ENCODE measurements at regions not wholly inside any gene's neighbourhood (a gene's known extent, or its start where the extent isn't known, plus 50 kb on each side); places are given as distances from the start of the nearest gene placed in this dataset.
"Not testable (repeated sequence)": the region's sequence is repeated elsewhere in the genome, so short reads cannot be mapped to it uniquely, and the experiment has no call there.

DNA sequence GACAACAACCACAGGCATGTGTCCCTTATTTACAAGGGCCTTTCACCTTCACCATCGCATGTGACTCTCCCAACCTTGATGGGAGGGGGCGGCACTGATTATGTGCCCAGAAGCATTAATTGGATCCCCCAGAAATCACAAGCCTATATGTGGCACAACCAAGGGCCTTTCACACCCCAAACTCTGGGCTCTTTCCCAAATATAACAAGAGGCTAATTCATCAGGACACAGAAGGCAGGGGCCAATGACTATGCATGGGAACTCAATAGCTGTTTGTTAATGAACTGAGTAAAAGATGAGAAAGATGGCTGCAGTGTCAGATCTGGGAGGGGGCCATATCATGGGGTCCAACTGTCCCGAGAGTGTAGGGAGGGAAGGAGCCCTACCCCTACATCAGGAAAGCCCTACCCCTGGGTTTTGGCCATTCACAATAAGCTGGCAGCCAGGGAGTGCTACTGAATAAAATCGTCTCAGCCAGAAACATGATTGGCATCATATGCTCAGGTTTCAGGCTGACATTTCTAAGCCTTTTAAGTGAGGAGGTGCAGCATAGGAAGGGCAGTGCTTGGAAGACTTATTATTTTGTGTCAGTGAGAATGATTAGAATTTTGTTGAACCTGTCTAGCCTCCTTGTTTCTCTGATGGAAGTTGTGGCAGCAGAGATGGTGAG, 814.4 kb upstream of the AMELY start:
- DNase-seq (ENCODE audit: low read depth, low spot score), result no peak

GRCh38 chrY:7723991-7724632, 812.6 kb upstream of the AMELY start:
- no peak for DNase-seq (ENCODE audit: low read depth, low spot score)

GRCh38 chrY:7723127-7723526, 811.6 kb upstream of the AMELY start:
- no peak for DNase-seq (ENCODE audit: low read depth, low spot score)

GRCh38 chrY:7722566-7722965, 811.0 kb upstream of the AMELY start:
- DNase-seq (ENCODE audit: low read depth, low spot score), result no peak

GRCh38 chrY:7720974-7721373, 809.4 kb upstream of the AMELY start:
- DNase-seq (ENCODE audit: low read depth, low spot score), result no peak

- no peak for DNase-seq (ENCODE audit: low read depth, low spot score)
Measured at GRCh38 chrY:7719271-7719670, 807.7 kb upstream of the AMELY start.

DNA sequence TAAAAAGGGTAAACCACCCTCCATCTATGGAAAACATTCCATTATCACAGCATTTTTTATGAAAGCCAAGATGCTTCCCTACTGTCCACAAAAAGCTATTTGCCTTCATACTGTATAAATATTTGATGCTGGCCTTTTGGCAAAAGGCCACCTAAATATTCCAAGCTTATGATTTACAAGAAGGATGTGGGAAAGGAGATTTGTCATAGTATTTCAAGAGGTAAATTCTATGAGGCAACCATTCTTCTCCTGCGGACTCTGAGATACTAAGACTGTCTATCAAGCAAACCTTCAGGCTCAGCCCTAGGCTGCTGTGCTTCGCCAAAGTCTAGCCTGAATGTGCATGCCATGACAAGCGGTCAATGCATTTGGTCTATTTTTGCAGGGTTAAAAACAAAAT, 807.1 kb upstream of the AMELY start:
- DNase-seq (ENCODE audit: low read depth, low spot score), result no peak

DNA sequence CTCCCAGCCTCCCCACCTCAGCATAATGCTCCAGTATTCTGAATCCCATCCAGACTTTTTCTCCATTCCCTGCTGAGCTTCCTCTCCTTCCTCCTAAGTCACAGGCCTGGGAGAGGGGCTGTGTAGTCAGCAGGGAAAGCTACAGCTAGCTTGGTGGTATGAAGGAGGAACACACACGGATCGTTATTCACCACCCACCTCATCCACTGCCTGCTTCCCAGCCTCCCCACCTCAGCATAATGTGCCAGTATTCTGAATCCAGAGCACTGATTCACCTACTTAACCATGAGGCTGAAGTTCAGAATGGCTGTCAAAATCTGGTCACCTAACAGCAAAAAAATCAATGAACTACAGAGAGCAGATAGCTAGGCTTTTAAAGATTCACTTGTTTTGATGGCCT, 806.6 kb upstream of the AMELY start:
- DNase-seq (ENCODE audit: low read depth, low spot score), result no peak

GRCh38 chrY:7714426-7714825, 802.9 kb upstream of the AMELY start:
- DNase-seq (ENCODE audit: low read depth, low spot score), result no peak

- not testable (repeated sequence) for DNase-seq (ENCODE audit: low read depth, low spot score)
Measured at GRCh38 chrY:7713738-7714137, 802.2 kb upstream of the AMELY start.

GRCh38 chrY:7712289-7712688, 800.7 kb upstream of the AMELY start:
- no peak for DNase-seq (ENCODE audit: low read depth, low spot score)

GRCh38 chrY:7703578-7704140, 792.1 kb upstream of the AMELY start:
- DNase-seq (ENCODE audit: low read depth, low spot score), result no peak

DNA sequence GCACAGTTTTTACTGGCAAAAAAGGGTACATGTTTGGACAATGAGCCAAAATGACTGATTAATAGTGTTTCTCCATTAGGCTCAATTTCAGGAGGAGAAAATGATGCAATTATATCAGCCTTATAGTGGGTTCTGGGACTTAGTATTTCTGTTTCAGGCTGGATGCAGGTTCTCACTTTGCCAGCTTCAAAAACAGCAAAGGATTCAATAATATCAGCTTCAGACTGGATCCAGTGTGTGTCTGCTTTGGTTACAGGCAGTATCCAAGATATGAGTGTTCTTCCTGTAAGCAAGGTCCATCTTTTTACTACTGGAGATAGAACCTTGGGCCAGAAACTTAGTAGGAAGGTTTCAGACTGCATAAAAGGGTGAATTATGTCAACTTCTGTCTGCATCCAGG, 790.9 kb upstream of the AMELY start:
- no peak for DNase-seq (ENCODE audit: low read depth, low spot score)

DNA sequence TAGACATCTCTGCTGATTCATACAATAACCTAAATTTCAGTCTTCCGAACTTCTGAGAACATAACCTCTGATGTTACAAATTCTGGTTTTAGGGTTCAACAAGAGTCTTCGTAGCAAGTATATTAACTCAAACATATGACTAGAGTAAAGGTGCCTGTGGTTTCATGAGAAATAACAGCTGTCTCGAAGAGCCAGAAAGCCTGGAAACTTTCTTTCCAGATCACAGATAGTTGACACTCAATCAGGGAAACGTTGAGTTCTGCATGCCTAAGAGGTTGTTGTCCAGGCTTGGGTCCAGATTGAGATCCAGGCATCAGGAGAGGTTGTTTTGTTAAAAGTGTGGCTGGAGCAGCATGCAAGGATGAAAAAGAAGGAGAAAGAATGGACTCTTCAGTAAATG, 790.1 kb upstream of the AMELY start:
- DNase-seq (ENCODE audit: low read depth, low spot score), result no peak

DNA sequence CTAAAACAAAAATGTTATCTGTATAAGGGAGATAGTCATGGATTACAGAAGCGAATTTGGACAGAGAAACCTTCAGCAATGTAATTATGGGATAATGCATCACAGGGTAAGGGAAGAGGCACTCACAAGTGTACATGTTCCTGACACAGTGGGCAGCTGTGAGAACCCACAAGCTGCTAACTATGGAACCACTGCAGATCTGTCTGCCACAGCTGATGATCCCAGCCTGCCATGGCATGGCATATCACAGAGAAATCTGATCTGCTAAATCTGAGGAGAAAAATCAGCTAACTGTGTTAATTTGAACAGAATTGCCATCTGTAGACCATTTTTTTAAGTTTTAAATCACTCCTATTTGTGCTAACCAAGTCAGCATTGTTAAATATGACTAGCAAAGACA, 786.0 kb upstream of the AMELY start:
- no peak for DNase-seq (ENCODE audit: low read depth, low spot score)

- no peak for DNase-seq (ENCODE audit: low read depth, low spot score)
Measured at GRCh38 chrY:7692701-7693100, 781.1 kb upstream of the AMELY start.

DNA sequence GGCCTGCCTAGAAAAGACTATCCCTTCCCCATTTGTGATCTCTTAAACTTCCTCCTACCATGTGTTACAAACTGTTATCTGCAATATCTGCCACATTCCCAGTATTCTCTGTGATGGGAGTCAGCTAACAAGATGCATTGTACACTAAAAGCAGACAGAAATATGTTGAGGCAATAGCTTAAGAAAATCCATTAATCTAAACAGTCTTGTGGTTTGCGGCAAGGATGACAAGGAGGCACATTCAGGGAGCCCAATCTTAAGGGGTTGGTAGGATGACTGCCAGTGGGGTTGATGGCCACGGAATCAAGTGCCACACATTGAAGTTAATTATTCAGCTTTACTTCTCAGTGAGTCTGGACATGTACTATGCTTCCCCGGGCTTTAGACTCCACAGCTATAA, 775.5 kb upstream of the AMELY start:
- DNase-seq (ENCODE audit: low read depth, low spot score), result no peak

DNA sequence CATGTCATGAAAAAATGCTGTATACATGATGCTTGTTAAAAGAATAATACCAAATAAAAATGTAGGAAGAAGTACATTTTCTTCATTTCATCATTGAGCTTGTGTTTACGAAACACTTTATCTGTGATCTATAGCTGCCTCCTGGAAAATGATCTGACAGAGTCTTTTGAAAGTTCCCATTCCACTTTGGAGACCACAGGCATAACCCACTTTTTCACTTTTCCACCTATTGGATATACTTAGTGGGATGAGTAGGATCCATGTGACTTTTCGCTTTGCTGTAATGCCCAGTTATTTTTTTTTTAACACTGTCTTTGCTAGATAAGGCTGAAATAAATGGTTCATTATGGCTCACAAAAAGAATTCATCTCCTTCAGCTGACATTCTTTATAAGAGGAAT, 773.0 kb upstream of the AMELY start:
- DNase-seq (ENCODE audit: low read depth, low spot score), result no peak

GRCh38 chrY:7682386-7682785, 770.8 kb upstream of the AMELY start:
- no peak for DNase-seq (ENCODE audit: low read depth, low spot score)

DNA sequence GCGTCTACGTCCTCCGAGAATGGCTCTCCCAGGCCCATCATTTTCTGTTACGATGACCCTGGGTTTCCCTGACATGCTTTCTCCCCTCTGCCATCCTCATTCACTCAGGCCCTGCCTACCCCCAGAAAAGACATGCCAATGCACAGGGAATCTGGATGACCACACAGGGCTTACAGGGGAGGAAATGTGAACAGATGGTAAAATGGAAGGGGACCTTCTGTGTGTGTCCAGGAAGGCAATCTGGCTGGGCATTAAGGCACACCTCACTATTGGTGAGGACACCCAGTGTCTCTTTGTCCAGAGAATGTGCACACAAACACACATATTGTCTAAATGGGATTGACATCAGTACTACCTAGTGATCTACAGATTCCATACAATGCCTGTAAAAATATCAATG, 769.9 kb upstream of the AMELY start:
- DNase-seq (ENCODE audit: low read depth, low spot score), result no peak

GRCh38 chrY:7674465-7674864, 762.9 kb upstream of the AMELY start:
- DNase-seq (ENCODE audit: low read depth, low spot score), result no peak

GRCh38 chrY:7672796-7673195, 761.2 kb upstream of the AMELY start:
- no peak for DNase-seq (ENCODE audit: low read depth, low spot score)

GRCh38 chrY:7663261-7663660, 751.7 kb upstream of the AMELY start:
- no peak for DNase-seq (ENCODE audit: low read depth, low spot score)
